Panc1 (cell line): ENCODE measurements at regions not wholly inside any gene's neighbourhood (a gene's known extent, or its start where the extent isn't known, plus 50 kb on each side); places are given as distances from the start of the nearest gene placed in this dataset.

Experiments
- ATAC-seq: fragments of 200-7000 bp; cut with Tn5 transposase; 2 replicates; pipeline ENCODE4 v1.9.1; 2020; ENCODE audit warnings: mild to moderate bottlenecking, moderate library complexity
- BruUV-seq: library from RNA; stranded (reverse); fragments of 400-500 nt; replicated peaks from 2 replicates; lab custom pipeline; 2021; lab: Mats Ljungman, UMichigan
- CTCF ChIA-PET: fragments of 300-600 bp; sonication (Branson Sonifier 250); formaldehyde crosslinking; loops from one replicate; lab custom pipeline; 2022; ENCODE audit warnings: antibody characterized with exemption; lab: Charles Lee
- POLR2A ChIA-PET: fragments of 300-600 bp; sonication (Branson Sonifier 250); formaldehyde crosslinking; loops from one replicate; lab custom pipeline; 2022; ENCODE audit warnings: antibody characterized with exemption; lab: Charles Lee
- DNase-seq: peaks from one replicate; pipeline ENCODE4 v3.0.0-alpha.2; 2010; ENCODE audit warnings: low read depth, low spot score
- H3K27ac ChIP-seq: 2 replicates; pipeline ENCODE4 v1.5.1; 2011; ENCODE audit warnings: mild to moderate bottlenecking, low read length, inconsistent platforms
- H3K27me3 ChIP-seq: fragments of 200-500 bp; sonication (Bioruptor generic); 2 replicates; pipeline ENCODE4 v1.6.0; 2014; ENCODE audit warnings: low read length, inconsistent platforms; ENCODE audit not compliant: control insufficient read depth, insufficient read depth
- H3K36me3 ChIP-seq: fragments of 200-500 bp; sonication (Bioruptor generic); 2 replicates; pipeline ENCODE4 v1.5.1; 2014; ENCODE audit warnings: inconsistent platforms, mild to moderate bottlenecking, low read length, moderate library complexity; ENCODE audit not compliant: control insufficient read depth, insufficient read depth
- H3K4me1 ChIP-seq: 2 replicates; pipeline ENCODE4 v1.5.1; 2011; ENCODE audit warnings: inconsistent platforms, mild to moderate bottlenecking, low read length, moderate library complexity; ENCODE audit not compliant: control insufficient read depth, insufficient read depth
- H3K4me3 ChIP-seq, 2 experiments: 2 replicates each; pipeline ENCODE4 v1.5.1; 2011 to 2012; ENCODE audit warnings: low read depth in 2 of 2, low read length in 2 of 2, mild to moderate bottlenecking in 2 of 2, inconsistent platforms in 1 of 2, moderate library complexity in 1 of 2
- H3K9me3 ChIP-seq: fragments of 200-500 bp; sonication (Bioruptor generic); 2 replicates; pipeline ENCODE4 v1.5.1; 2014; ENCODE audit warnings: low read depth, mild to moderate bottlenecking, inconsistent platforms, low read length, moderate library complexity; ENCODE audit not compliant: control insufficient read depth, insufficient read depth
- POLR2AphosphoS5 ChIP-seq: IDR thresholded peaks from 2 replicates; pipeline ENCODE4 v1.6.1; 2012; ENCODE audit warnings: mild to moderate bottlenecking, low read depth, low read length, moderate library complexity
- SIN3A ChIP-seq: IDR thresholded peaks from 2 replicates; pipeline ENCODE4 v1.6.1; 2012; ENCODE audit warnings: low read depth, mild to moderate bottlenecking, low read length, moderate library complexity, borderline replicate concordance; ENCODE audit not compliant: insufficient read depth
- TCF7L2 ChIP-seq: IDR thresholded peaks from 2 replicates; pipeline ENCODE4 v1.6.1; 2011; ENCODE audit warnings: mild to moderate bottlenecking, low read depth, low read length, inconsistent platforms
- in situ Hi-C: cut with HindIII; loops from 2 replicates; pipeline ENCODE4 v1.10.0; 2016; ENCODE audit warnings: low sequenced_read_pairs, low pct_unique_long_range_greater_than_20kb
- intact Hi-C: fragments of 100-400 bp; cut with micrococcal nuclease; formaldehyde crosslinking; loops from one replicate; pipeline ENCODE4 v1.10.0; 2022; ENCODE audit not compliant: unreplicated experiment
- TF ChIP-seq, protein P1 (sequence below), 2 experiments: IDR thresholded peaks; 2 replicates each; pipeline ENCODE4 v1.6.1; 2011 to 2012; ENCODE audit warnings: low read depth in 2 of 2, control low read depth in 1 of 2, low read length in 1 of 2, mild to moderate bottlenecking in 1 of 2, moderate library complexity in 1 of 2; ENCODE audit not compliant: insufficient read depth in 1 of 2
- TF ChIP-seq, protein P2 (sequence below): fragments of 450-650 bp; IDR thresholded peaks from 2 replicates; pipeline ENCODE4 v1.5.1; 2017; ENCODE audit warnings: mild to moderate bottlenecking

DNA sequence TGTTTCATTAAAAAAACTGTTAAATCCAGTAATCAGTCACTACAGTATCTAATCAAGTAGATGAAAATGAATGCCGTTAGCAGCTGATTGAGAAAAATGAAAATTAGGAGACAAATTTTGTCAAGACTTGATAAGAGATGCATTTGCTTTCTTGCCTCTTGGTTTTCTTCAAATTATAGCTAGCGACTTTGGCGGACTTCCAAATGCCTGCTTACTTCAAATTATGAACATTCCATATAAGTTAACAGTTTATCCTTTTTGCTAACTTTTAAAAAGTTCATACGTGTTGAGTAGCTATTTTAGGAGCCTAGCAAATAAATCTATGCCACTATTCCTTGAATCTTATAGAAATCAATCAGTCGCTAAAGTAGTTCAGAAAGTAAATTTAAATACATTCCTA, 58.8 kb downstream of the PPP4R3C start:
- no peaks in the 10 kb centered on the region for H3K4me1 ChIP-seq
- no TSS peak for BruUV-seq
- in situ Hi-C loops = no loop called here
- no peak overlapping the region for H3K27ac ChIP-seq
- no peaks in the 10 kb centered on the region for H3K9me3 ChIP-seq
- intact Hi-C loops = no loop called here
- ATAC-seq (no peak), DNase-seq (no peak)
- no peak overlapping the region for H3K4me3 ChIP-seq
- TF ChIP-seq, protein P1, sequence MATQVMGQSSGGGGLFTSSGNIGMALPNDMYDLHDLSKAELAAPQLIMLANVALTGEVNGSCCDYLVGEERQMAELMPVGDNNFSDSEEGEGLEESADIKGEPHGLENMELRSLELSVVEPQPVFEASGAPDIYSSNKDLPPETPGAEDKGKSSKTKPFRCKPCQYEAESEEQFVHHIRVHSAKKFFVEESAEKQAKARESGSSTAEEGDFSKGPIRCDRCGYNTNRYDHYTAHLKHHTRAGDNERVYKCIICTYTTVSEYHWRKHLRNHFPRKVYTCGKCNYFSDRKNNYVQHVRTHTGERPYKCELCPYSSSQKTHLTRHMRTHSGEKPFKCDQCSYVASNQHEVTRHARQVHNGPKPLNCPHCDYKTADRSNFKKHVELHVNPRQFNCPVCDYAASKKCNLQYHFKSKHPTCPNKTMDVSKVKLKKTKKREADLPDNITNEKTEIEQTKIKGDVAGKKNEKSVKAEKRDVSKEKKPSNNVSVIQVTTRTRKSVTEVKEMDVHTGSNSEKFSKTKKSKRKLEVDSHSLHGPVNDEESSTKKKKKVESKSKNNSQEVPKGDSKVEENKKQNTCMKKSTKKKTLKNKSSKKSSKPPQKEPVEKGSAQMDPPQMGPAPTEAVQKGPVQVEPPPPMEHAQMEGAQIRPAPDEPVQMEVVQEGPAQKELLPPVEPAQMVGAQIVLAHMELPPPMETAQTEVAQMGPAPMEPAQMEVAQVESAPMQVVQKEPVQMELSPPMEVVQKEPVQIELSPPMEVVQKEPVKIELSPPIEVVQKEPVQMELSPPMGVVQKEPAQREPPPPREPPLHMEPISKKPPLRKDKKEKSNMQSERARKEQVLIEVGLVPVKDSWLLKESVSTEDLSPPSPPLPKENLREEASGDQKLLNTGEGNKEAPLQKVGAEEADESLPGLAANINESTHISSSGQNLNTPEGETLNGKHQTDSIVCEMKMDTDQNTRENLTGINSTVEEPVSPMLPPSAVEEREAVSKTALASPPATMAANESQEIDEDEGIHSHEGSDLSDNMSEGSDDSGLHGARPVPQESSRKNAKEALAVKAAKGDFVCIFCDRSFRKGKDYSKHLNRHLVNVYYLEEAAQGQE (IDR thresholded peaks at IDR 0.05; ENCODE audit: insufficient read depth in 1 of 2, low read depth in 2 of 2, low read length in 1 of 2) = no peak
- TF ChIP-seq POLR2AphosphoS5 (no peak), SIN3A (no peak), TCF7L2 (no peak)
- TF ChIP-seq, protein P2, sequence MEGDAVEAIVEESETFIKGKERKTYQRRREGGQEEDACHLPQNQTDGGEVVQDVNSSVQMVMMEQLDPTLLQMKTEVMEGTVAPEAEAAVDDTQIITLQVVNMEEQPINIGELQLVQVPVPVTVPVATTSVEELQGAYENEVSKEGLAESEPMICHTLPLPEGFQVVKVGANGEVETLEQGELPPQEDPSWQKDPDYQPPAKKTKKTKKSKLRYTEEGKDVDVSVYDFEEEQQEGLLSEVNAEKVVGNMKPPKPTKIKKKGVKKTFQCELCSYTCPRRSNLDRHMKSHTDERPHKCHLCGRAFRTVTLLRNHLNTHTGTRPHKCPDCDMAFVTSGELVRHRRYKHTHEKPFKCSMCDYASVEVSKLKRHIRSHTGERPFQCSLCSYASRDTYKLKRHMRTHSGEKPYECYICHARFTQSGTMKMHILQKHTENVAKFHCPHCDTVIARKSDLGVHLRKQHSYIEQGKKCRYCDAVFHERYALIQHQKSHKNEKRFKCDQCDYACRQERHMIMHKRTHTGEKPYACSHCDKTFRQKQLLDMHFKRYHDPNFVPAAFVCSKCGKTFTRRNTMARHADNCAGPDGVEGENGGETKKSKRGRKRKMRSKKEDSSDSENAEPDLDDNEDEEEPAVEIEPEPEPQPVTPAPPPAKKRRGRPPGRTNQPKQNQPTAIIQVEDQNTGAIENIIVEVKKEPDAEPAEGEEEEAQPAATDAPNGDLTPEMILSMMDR = no peak
- no peaks in the 10 kb centered on the region for H3K36me3 ChIP-seq
- ChIA-PET CTCF (no interaction called here), POLR2A (no interaction called here)
- no peaks in the 10 kb centered on the region for H3K27me3 ChIP-seq

DNA sequence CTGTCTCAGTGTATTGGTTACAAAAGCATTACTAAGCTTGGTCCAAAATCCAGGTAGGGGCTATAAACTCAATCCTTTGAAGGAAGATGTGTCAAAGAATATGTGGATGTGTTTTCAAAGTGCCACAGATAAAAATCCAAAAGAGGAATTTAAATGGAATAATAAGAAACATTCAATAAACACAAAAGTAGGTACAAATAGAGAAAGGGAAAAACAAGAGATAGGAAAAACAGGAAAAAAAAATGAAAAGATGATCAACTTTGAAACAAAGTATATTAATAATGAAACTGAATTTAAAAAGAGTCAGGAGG, 64.0 kb downstream of the PPP4R3C start:
- intact Hi-C loops (no loop called here), in situ Hi-C loops (no loop called here)
- POLR2A ChIA-PET = no interaction called here
- TF ChIP-seq, protein P2 = peak; percentile 53
- no peak for TF ChIP-seq TCF7L2
- H3K27me3 ChIP-seq = no peaks in the 10 kb centered on the region
- ATAC-seq = no peak
- H3K36me3 ChIP-seq = no peaks in the 10 kb centered on the region
- no peak overlapping the region for H3K27ac ChIP-seq
- DNase-seq = no peak
- no TSS peak for BruUV-seq
- no peaks in the 10 kb centered on the region for H3K4me1 ChIP-seq
- H3K4me3 ChIP-seq = no peak overlapping the region
- CTCF ChIA-PET = interaction anchor here (0.7 kb wide), 1 partner anchor 304 kb away, joined by 6 read pairs; no protein-coding TSS in a partner anchor
- H3K9me3 ChIP-seq = no peaks in the 10 kb centered on the region

DNA sequence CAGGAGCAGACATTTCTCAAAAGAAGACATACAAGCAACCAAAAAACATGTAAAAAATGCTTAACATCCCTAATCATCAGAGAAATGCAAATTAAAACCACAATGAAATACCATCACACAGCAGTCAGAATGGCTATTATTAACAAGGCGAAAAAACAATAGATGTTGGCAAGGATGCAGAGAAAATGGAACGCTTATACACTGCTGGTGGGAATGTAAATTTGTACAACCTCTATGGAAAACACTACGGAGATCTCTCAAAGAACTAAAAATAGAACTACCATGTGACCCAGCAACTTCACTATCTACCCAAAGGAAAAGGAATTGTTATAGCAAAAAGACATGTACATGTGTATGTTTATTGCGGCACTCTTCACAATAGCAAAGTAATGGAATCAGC, 71.5 kb downstream of the PPP4R3C start:
- intact Hi-C loops (no loop called here), in situ Hi-C loops (no loop called here)
- DNase-seq = no peak
- TF ChIP-seq SIN3A (no peak), POLR2AphosphoS5 (no peak)
- TF ChIP-seq, protein P2 = no peak
- H3K27me3 ChIP-seq = no peaks in the 10 kb centered on the region
- ChIA-PET POLR2A (no interaction called here), CTCF (no interaction called here)
- no peak overlapping the region for H3K4me3 ChIP-seq
- no peaks in the 10 kb centered on the region for H3K36me3 ChIP-seq
- H3K9me3 ChIP-seq = no peaks in the 10 kb centered on the region
- no TSS peak for BruUV-seq
- ATAC-seq = no peak
- H3K4me1 ChIP-seq = no peaks in the 10 kb centered on the region
- no peak overlapping the region for H3K27ac ChIP-seq
